Uterus (tissue), 2 donors: ENCODE measurements at regions not wholly inside any gene's neighbourhood (a gene's known extent, or its start where the extent isn't known, plus 50 kb on each side); places are given as distances from the start of the nearest gene placed in this dataset.

Experiments
- CTCF ChIP-seq, 4 experiments: fragments of 200-600 bp in 2 of 4; fragments of 450-650 bp in 2 of 4; sonication (generic) in 2 of 4; IDR thresholded peaks; one replicate each; pipeline ENCODE4 v1.5.1; 2016 to 2019; ENCODE audit warnings: antibody characterized with exemption in 4 of 4, mild to moderate bottlenecking in 2 of 4, moderate library complexity in 1 of 4
- POLR2A ChIP-seq, 2 donors: fragments of 450-650 bp; IDR thresholded peaks; one replicate each; pipeline ENCODE4 v1.6.1; 2016; ENCODE audit warnings: antibody characterized with exemption in 2 of 2, mild to moderate bottlenecking in 1 of 2, moderate library complexity in 1 of 2

- no peak for TF ChIP-seq CTCF (IDR thresholded peaks at IDR 0.05)
- TF ChIP-seq POLR2A (IDR thresholded peaks at IDR 0.05), result no peak
These were observed 60.4 kb upstream of the SLC35G4 start for GRCh38 chr18:11548916-11549551.
